SK-N-SH (cell line): ENCODE measurements at regions not wholly inside any gene's neighbourhood (a gene's known extent, or its start where the extent isn't known, plus 50 kb on each side); places are given as distances from the start of the nearest gene placed in this dataset.

ENCODE experiments used
- NRF1 ChIP-seq: IDR thresholded peaks from 2 replicates; pipeline ENCODE4 v1.6.1; 2012; ENCODE audit warnings: low read depth, mild to moderate bottlenecking, low read length
- POLR2AphosphoS5 ChIP-seq: IDR thresholded peaks from 2 replicates; pipeline ENCODE4 v1.6.1; 2012; ENCODE audit warnings: low read depth, low read length
- TCF12 ChIP-seq: IDR thresholded peaks from 2 replicates; pipeline ENCODE4 v1.4.0; 2012
- USF2 ChIP-seq: fragments of 150-350 bp; IDR thresholded peaks from 2 replicates; pipeline ENCODE4 v1.6.1; 2017; ENCODE audit warnings: antibody characterized with exemption, low read length, low read depth, borderline replicate concordance
- YY1 ChIP-seq: IDR thresholded peaks from 2 replicates; pipeline ENCODE4 v1.4.0; 2012; ENCODE audit warnings: low read depth, mild to moderate bottlenecking
- TF ChIP-seq, protein P1 (sequence below): fragments of 200-600 bp; sonication (generic); IDR thresholded peaks from 2 replicates; pipeline ENCODE4 v1.6.1; 2017; ENCODE audit warnings: antibody characterized with exemption, mild to moderate bottlenecking, moderate library complexity
- TF ChIP-seq, protein P2 (sequence below): IDR thresholded peaks from 2 replicates; pipeline ENCODE4 v1.4.0; 2012; ENCODE audit warnings: low read depth, borderline replicate concordance

DNA sequence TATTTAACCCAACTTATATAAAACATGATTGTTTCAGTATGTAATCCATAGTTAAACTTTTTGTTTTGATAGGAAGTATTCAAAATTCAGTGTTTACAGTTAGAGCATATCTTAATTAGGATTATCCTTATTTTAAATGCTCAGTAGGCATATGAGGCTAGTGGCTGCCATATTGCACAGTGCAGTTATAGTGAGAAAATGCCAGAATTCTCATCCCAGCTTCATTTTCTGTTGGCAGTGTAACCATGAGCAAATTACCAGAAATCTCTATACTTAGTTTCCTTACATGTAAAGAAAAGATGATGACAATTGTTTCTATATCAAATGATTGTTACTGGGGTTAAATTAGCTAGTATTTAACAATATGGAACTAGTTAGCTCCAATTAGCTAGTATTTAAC lies 265.8 kb downstream of the ARAP2 start:
- TF ChIP-seq NRF1 (no peak), YY1 (no peak), TCF12 (no peak), POLR2AphosphoS5 (no peak), USF2 (no peak)
- TF ChIP-seq, protein P1, sequence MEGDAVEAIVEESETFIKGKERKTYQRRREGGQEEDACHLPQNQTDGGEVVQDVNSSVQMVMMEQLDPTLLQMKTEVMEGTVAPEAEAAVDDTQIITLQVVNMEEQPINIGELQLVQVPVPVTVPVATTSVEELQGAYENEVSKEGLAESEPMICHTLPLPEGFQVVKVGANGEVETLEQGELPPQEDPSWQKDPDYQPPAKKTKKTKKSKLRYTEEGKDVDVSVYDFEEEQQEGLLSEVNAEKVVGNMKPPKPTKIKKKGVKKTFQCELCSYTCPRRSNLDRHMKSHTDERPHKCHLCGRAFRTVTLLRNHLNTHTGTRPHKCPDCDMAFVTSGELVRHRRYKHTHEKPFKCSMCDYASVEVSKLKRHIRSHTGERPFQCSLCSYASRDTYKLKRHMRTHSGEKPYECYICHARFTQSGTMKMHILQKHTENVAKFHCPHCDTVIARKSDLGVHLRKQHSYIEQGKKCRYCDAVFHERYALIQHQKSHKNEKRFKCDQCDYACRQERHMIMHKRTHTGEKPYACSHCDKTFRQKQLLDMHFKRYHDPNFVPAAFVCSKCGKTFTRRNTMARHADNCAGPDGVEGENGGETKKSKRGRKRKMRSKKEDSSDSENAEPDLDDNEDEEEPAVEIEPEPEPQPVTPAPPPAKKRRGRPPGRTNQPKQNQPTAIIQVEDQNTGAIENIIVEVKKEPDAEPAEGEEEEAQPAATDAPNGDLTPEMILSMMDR = no peak
- TF ChIP-seq, protein P2, sequence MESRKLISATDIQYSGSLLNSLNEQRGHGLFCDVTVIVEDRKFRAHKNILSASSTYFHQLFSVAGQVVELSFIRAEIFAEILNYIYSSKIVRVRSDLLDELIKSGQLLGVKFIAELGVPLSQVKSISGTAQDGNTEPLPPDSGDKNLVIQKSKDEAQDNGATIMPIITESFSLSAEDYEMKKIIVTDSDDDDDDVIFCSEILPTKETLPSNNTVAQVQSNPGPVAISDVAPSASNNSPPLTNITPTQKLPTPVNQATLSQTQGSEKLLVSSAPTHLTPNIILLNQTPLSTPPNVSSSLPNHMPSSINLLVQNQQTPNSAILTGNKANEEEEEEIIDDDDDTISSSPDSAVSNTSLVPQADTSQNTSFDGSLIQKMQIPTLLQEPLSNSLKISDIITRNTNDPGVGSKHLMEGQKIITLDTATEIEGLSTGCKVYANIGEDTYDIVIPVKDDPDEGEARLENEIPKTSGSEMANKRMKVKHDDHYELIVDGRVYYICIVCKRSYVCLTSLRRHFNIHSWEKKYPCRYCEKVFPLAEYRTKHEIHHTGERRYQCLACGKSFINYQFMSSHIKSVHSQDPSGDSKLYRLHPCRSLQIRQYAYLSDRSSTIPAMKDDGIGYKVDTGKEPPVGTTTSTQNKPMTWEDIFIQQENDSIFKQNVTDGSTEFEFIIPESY = no peak
